RWPE2 (cell line): ENCODE measurements at regions not wholly inside any gene's neighbourhood (a gene's known extent, or its start where the extent isn't known, plus 50 kb on each side); places are given as distances from the start of the nearest gene placed in this dataset.
A peak's percentile ranks its signal among the peaks of the same experiment; 100 is the strongest.

Source experiments
- ATAC-seq: fragments of 200-7000 bp; cut with Tn5 transposase; 3 replicates; pipeline ENCODE4 v1.9.1; 2021; ENCODE audit warnings: low read depth
- DNase-seq: peaks from one replicate; pipeline ENCODE4 v3.0.0-alpha.2; 2020; ENCODE audit warnings: low spot score
- H3K27ac ChIP-seq: fragments of 450-650 bp; 2 replicates; pipeline ENCODE4 v1.5.1; 2017; ENCODE audit warnings: mild to moderate bottlenecking; ENCODE audit not compliant: poor library complexity, severe bottlenecking
- H3K27me3 ChIP-seq: fragments of 250-450 bp; sonication (Bioruptor Pico); 2 replicates; pipeline ENCODE4 v1.5.1; 2021; ENCODE audit warnings: mild to moderate bottlenecking, moderate library complexity; ENCODE audit not compliant: insufficient read depth, poor library complexity, severe bottlenecking
- H3K36me3 ChIP-seq: fragments of 250-450 bp; sonication (Bioruptor Pico); 2 replicates; pipeline ENCODE4 v1.5.1; 2020; ENCODE audit warnings: low read depth, mild to moderate bottlenecking, moderate library complexity
- H3K4me1 ChIP-seq: fragments of 250-450 bp; sonication (Bioruptor Pico); 2 replicates; pipeline ENCODE4 v1.5.1; 2021; ENCODE audit warnings: mild to moderate bottlenecking, moderate library complexity; ENCODE audit not compliant: insufficient read depth, poor library complexity, severe bottlenecking
- H3K4me3 ChIP-seq: fragments of 250-450 bp; sonication (Bioruptor Pico); 2 replicates; pipeline ENCODE4 v1.5.1; 2021; ENCODE audit warnings: mild to moderate bottlenecking, moderate library complexity; ENCODE audit not compliant: severe bottlenecking
- H3K9me3 ChIP-seq: fragments of 250-450 bp; sonication (Bioruptor Pico); 2 replicates; pipeline ENCODE4 v1.5.1; 2021; ENCODE audit warnings: mild to moderate bottlenecking, moderate library complexity; ENCODE audit not compliant: severe bottlenecking
- TF ChIP-seq, protein P1 (sequence below): fragments of 450-650 bp; IDR thresholded peaks from one replicate; pipeline ENCODE4 v1.5.1; 2017; ENCODE audit warnings: mild to moderate bottlenecking, moderate library complexity; ENCODE audit not compliant: poor library complexity, severe bottlenecking

DNA sequence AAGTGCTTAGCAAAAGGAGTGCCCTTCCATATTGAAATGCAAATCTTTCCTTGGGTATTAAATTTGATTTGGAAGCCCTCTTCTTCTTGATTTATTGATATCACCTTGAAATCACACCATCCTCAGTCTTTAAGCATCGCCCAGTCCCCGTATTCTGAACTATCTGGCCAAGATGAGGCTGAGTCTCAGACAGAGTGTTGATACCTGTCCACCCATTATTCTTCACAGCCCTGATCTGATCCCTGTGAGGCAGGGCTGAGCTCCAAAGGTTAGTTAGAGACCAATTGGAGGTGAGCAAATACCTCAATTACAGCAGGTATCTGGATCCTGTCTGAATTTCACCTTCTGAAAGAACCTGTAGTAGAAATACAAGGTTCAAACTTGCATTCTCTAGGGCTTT, 326.3 kb downstream of the FAT3 start:
- Histone ChIP-seq H3K4me3 (no peak overlapping the region), H3K9me3 (no peaks in the 10 kb centered on the region), H3K4me1 (no peaks in the 10 kb centered on the region), H3K27ac (no peak overlapping the region), H3K36me3 (no peaks in the 10 kb centered on the region), H3K27me3 (no peaks in the 10 kb centered on the region)
- ATAC-seq: no peak
- DNase-seq: no peak
- TF ChIP-seq, protein P1, sequence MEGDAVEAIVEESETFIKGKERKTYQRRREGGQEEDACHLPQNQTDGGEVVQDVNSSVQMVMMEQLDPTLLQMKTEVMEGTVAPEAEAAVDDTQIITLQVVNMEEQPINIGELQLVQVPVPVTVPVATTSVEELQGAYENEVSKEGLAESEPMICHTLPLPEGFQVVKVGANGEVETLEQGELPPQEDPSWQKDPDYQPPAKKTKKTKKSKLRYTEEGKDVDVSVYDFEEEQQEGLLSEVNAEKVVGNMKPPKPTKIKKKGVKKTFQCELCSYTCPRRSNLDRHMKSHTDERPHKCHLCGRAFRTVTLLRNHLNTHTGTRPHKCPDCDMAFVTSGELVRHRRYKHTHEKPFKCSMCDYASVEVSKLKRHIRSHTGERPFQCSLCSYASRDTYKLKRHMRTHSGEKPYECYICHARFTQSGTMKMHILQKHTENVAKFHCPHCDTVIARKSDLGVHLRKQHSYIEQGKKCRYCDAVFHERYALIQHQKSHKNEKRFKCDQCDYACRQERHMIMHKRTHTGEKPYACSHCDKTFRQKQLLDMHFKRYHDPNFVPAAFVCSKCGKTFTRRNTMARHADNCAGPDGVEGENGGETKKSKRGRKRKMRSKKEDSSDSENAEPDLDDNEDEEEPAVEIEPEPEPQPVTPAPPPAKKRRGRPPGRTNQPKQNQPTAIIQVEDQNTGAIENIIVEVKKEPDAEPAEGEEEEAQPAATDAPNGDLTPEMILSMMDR: no peak

DNA sequence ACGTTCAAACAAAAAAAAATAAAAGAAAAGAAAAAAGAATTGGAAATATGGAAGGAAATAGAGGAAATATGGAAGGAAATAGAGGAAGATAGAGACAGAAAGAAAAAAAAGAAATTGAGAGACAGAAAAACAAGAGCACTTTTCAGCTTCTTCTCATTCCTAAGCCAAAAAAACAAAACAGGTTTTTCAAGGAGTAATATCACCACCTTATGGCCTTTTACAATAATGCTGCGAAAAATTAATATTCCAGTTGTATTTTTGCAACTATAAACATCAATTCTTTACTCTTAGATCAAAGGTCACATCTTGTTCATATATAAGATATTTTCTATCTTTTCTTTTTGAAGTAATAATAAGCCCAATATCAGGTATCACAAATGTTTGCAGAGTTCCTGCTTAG, 328.3 kb downstream of the FAT3 start:
- Histone ChIP-seq H3K27me3 (no peaks in the 10 kb centered on the region), H3K27ac (no peak overlapping the region), H3K9me3 (no peaks in the 10 kb centered on the region), H3K36me3 (no peaks in the 10 kb centered on the region), H3K4me3 (no peak overlapping the region), H3K4me1 (no peaks in the 10 kb centered on the region)
- TF ChIP-seq, protein P1: peak; percentile 56
- ATAC-seq (no peak), DNase-seq (no peak)

DNA sequence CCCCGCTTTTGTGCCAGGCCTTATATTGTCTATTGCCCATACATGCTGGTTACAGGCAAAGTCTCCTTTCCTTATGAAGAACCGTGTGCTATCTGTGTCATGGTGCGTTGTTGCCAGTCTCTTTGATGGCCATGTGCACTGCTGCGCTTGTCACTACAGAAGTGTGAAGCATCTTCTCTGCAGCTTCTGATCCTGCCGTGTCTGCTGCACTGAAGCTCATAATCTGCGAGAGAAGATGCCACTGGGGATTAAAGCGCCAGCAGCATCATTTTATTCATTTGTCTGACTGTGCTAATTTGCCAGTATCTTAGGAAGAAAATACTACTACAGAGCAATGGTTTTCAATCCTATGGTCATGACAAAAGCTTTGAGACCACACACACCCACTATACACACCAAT, 330.1 kb downstream of the FAT3 start:
- no peaks in the 10 kb centered on the region for H3K36me3 ChIP-seq
- no peaks in the 10 kb centered on the region for H3K9me3 ChIP-seq

DNA sequence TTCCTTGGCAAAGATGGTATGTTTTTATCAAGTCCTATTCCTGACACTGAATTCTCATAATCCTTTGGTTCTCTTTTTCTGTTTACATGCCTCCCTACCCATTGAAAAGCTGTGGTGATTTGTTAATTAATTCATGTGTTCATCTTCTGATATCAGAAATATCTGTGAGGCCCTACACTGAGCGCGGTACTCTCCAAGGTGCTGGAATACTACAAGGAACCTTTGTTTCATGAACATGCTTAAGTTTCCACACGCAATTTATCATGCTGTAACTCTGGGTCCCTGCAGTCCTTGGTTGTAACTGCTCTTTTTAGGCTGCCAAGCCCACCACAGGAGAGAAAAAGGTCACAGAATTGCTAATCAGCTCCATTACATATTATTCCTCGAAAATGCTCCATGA, 331.8 kb downstream of the FAT3 start:
- DNase-seq (no peak), ATAC-seq (no peak)
- Histone ChIP-seq H3K4me1 (no peaks in the 10 kb centered on the region), H3K4me3 (no peak overlapping the region), H3K9me3 (no peaks in the 10 kb centered on the region), H3K36me3 (no peaks in the 10 kb centered on the region), H3K27ac (no peak overlapping the region), H3K27me3 (no peaks in the 10 kb centered on the region)
- TF ChIP-seq, protein P1: no peak

More for the DNA sequence above, 330.1 kb downstream of the FAT3 start:
- TF ChIP-seq, protein P1: no peak
- H3K27me3 ChIP-seq: no peaks in the 10 kb centered on the region
- no peak for DNase-seq
- ATAC-seq: no peak
- no peak overlapping the region for H3K27ac ChIP-seq
- H3K4me3 ChIP-seq: no peak overlapping the region
- no peaks in the 10 kb centered on the region for H3K4me1 ChIP-seq

DNA sequence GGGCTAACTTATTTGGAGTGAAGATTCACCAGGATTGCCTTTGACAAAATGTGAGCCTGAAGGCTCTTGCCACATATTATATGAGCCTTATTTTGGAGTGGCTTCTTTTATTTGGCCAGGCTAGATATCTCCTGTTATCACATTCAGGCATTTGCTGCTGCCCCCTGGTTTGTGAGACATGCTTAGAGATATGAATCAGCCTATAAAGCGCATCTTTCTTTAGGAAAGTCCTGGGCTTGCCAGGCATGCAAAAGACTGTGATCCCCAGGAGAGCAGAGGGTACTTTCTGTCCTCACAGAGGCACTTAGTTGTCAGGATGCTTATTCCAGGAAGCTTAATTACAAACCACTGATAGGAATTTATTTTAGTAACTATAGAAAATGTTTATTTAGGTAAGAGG, 333.3 kb downstream of the FAT3 start:
- Histone ChIP-seq H3K36me3 (no peaks in the 10 kb centered on the region), H3K4me1 (no peaks in the 10 kb centered on the region), H3K9me3 (no peaks in the 10 kb centered on the region), H3K4me3 (no peak overlapping the region), H3K27me3 (no peaks in the 10 kb centered on the region), H3K27ac (no peak overlapping the region)
- TF ChIP-seq, protein P1: no peak
- DNase-seq (no peak), ATAC-seq (no peak)
